ENCODE measurements at regions not wholly inside any gene's neighbourhood (a gene's known extent, or its start where the extent isn't known, plus 50 kb on each side); places are given as distances from the start of the nearest gene placed in this dataset.

GRCh38 chr6:126764671-126765070 is 353.8 kb upstream of the RSPO3 start:
- DNase-seq = no peak

- DNase-seq = no peak
These were observed 351.7 kb upstream of the RSPO3 start for GRCh38 chr6:126766820-126767219.

GRCh38 chr6:126767711-126768110 is 350.8 kb upstream of the RSPO3 start:
- no peak for DNase-seq

- no peak for DNase-seq
These were observed 348.3 kb upstream of the RSPO3 start for GRCh38 chr6:126770176-126770575.

- DNase-seq = no peak
These were observed 345.2 kb upstream of the RSPO3 start for GRCh38 chr6:126773112-126773805.

- DNase-seq = no peak
These were observed 339.1 kb upstream of the RSPO3 start for GRCh38 chr6:126779331-126779730.

- no peak for DNase-seq
These were observed 336.9 kb upstream of the RSPO3 start for GRCh38 chr6:126781582-126781981.

GRCh38 chr6:126784161-126784790 is 334.2 kb upstream of the RSPO3 start:
- DNase-seq = no peak

GRCh38 chr6:126786262-126786661 is 332.2 kb upstream of the RSPO3 start:
- no peak for DNase-seq

GRCh38 chr6:126787635-126788034 is 330.8 kb upstream of the RSPO3 start:
- no peak for DNase-seq

- DNase-seq = no peak
These were observed 329.6 kb upstream of the RSPO3 start for GRCh38 chr6:126788861-126789365.

GRCh38 chr6:126792340-126793085 is 326.0 kb upstream of the RSPO3 start:
- DNase-seq = no peak

GRCh38 chr6:126795161-126795560 is 323.3 kb upstream of the RSPO3 start:
- no peak for DNase-seq

GRCh38 chr6:126797981-126798380 is 320.5 kb upstream of the RSPO3 start:
- DNase-seq = no peak

- no peak for DNase-seq
These were observed 314.7 kb upstream of the RSPO3 start for GRCh38 chr6:126803769-126804168.

- DNase-seq = peak; percentile 57
These were observed 314.0 kb upstream of the RSPO3 start for GRCh38 chr6:126804332-126805064.

GRCh38 chr6:126805861-126806260 is 312.6 kb upstream of the RSPO3 start:
- no peak for DNase-seq

- no peak for DNase-seq
These were observed 310.6 kb upstream of the RSPO3 start for GRCh38 chr6:126807876-126808275.

GRCh38 chr6:126811321-126811720 is 307.1 kb upstream of the RSPO3 start:
- no peak for DNase-seq

GRCh38 chr6:126812010-126812409 is 306.5 kb upstream of the RSPO3 start:
- no peak for DNase-seq

- DNase-seq = no peak
These were observed 305.8 kb upstream of the RSPO3 start for GRCh38 chr6:126812651-126813050.

GRCh38 chr6:126820634-126821033 is 297.8 kb upstream of the RSPO3 start:
- no peak for DNase-seq

- DNase-seq = no peak
These were observed 296.8 kb upstream of the RSPO3 start for GRCh38 chr6:126821706-126822105.

Measured in NCI-H1105 (cell line).